Ovary (tissue), 7 donors: ENCODE measurements at regions not wholly inside any gene's neighbourhood (a gene's known extent, or its start where the extent isn't known, plus 50 kb on each side); places are given as distances from the start of the nearest gene placed in this dataset.

Experiments
- DNase-seq, 5 donors: peaks; one replicate each; pipeline ENCODE4 v3.0.0-alpha.2; 2019 to 2020
- H3K27ac ChIP-seq, 2 donors: fragments of 200-600 bp; one replicate each; pipeline versions ENCODE4 v1.5.1 to v1.8.0; 2019 to 2022
- H3K27me3 ChIP-seq: fragments of 200-600 bp; one replicate; pipeline ENCODE4 v1.8.0; 2022
- H3K36me3 ChIP-seq: fragments of 200-600 bp; sonication (generic); one replicate; pipeline ENCODE4 v1.5.1; 2019
- H3K4me1 ChIP-seq: one replicate; pipeline ENCODE4 v1.8.1; 2013; ENCODE audit warnings: mild to moderate bottlenecking, moderate library complexity; ENCODE audit not compliant: insufficient read depth
- H3K4me3 ChIP-seq: fragments of 200-600 bp; sonication (generic); one replicate; pipeline ENCODE4 v1.5.1; 2017
- H3K9me3 ChIP-seq, 2 donors: fragments of 200-600 bp in 1 of 2; sonication (generic) in 1 of 2; one replicate each; pipeline versions ENCODE4 v1.5.1 to v1.8.1; 2013 to 2019; ENCODE audit warnings: mild to moderate bottlenecking in 1 of 2, moderate library complexity in 1 of 2
- EP300 ChIP-seq: sonication (generic); formaldehyde crosslinking; IDR thresholded peaks from one replicate; pipeline ENCODE4 v1.6.1; 2017; ENCODE audit warnings: antibody characterized with exemption
- POLR2A ChIP-seq: fragments of 450-650 bp; IDR thresholded peaks from one replicate; pipeline ENCODE4 v1.6.1; 2017; ENCODE audit warnings: antibody characterized with exemption, mild to moderate bottlenecking, moderate library complexity
- WGBS, 3 donors: extraction: QIAGEN DNeasy Blood & Tissue Kit in 1 of 3; methylation state at CpG; one replicate each; pipeline versions ENCODE4 v1.1.5 to v1.1.7; 2013 to 2017; 5-methylcytosine and 5-hydroxymethylcytosine counted together
- intact Hi-C, 4 donors: fragments of 100-400 bp; cut with DNase I; formaldehyde crosslinking; loops; one replicate each; pipeline versions ENCODE4 v1.11.0 to v1.15.1; 2022 to 2023
- TF ChIP-seq, protein P1 (sequence below), 3 donors: fragments of 450-650 bp in 2 of 3; fragments of 200-600 bp in 1 of 3; IDR thresholded peaks; one replicate each; pipeline versions ENCODE4 v1.5.1 to v1.8.0; 2016 to 2022; ENCODE audit warnings: antibody characterized with exemption in 3 of 3, mild to moderate bottlenecking in 1 of 3
- donor health status: DM: no; HTN: no; CAD: no; lungs with moderate emphysema.
- donor health status: DM: no; HTN: no; CAD: no.
- donor health status: Bipolar disorder and iron deficiency.
- donor health status: DM: no; HTN: no; CAD: no.
- donor health status: DM: yes; HTN: yes; CAD: no.

DNA sequence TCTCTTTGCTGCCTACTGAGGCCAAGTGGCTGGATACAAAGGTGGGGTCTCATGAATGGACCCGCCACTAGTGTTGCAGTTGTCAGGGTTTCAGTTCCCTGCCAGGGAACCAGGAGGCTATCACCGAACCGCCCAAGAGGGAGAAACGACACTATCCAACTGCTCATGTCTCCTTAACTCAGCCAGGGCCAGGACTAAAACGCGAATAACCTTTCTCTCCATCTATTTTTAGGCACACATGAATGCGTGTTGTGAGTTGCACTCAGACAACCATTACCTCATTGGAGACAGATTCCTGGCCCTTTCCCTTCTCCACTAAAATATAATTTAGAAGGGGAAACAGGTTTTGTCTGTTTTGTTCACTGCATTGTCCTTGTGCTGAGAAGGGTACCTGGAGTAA, 559.5 kb downstream of the SOCS6 start:
- no peak for DNase-seq
- no peak overlapping the region for H3K27ac ChIP-seq
- no peak overlapping the region for H3K4me3 ChIP-seq
- no peaks in the 10 kb centered on the region for H3K4me1 ChIP-seq
- H3K9me3 ChIP-seq: no peaks in the 10 kb centered on the region
- WGBS, 3 donors: 81 to 88% (median 88%) methylated on average over 7 of the region's 7 CpGs
- H3K36me3 ChIP-seq: no peaks in the 10 kb centered on the region
- no peaks in the 10 kb centered on the region for H3K27me3 ChIP-seq
- TF ChIP-seq, protein P1, sequence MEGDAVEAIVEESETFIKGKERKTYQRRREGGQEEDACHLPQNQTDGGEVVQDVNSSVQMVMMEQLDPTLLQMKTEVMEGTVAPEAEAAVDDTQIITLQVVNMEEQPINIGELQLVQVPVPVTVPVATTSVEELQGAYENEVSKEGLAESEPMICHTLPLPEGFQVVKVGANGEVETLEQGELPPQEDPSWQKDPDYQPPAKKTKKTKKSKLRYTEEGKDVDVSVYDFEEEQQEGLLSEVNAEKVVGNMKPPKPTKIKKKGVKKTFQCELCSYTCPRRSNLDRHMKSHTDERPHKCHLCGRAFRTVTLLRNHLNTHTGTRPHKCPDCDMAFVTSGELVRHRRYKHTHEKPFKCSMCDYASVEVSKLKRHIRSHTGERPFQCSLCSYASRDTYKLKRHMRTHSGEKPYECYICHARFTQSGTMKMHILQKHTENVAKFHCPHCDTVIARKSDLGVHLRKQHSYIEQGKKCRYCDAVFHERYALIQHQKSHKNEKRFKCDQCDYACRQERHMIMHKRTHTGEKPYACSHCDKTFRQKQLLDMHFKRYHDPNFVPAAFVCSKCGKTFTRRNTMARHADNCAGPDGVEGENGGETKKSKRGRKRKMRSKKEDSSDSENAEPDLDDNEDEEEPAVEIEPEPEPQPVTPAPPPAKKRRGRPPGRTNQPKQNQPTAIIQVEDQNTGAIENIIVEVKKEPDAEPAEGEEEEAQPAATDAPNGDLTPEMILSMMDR (IDR thresholded peaks at IDR 0.05): no peak
- TF ChIP-seq EP300 (no peak), POLR2A (no peak)
- intact Hi-C loops: no loop called here

DNA sequence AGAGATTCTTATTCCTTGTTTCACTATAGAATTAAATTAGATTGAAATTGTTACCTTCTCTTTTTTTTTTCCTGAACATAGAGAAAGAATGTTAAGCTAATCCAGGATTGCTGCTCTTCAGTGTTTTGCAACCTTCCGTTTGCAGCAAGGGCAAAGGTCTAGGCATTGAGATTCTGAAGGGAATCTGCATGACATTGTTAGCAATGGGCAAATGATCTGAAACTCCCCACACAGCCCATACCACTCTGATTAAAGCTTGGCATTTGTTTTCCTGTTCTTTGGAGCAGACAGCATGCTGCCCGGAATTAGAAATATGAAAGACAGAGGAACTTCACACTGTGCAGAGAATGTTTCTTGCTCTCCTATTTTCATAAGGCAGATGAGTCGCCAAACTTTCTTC, 551.8 kb downstream of the SOCS6 start:
- TF ChIP-seq, protein P1 (IDR thresholded peaks at IDR 0.05): no peak
- TF ChIP-seq EP300 (no peak), POLR2A (no peak)
- Histone ChIP-seq H3K9me3 (no peaks in the 10 kb centered on the region), H3K4me1 (no peaks in the 10 kb centered on the region), H3K4me3 (no peak overlapping the region), H3K27ac (no peak overlapping the region), H3K27me3 (no peaks in the 10 kb centered on the region), H3K36me3 (no peaks in the 10 kb centered on the region)
- DNase-seq: no peak
- 59 to 64% (median 60%) methylated on average over 3 of the region's 3 CpGs for WGBS, 3 donors
- intact Hi-C loops: no loop called here

- intact Hi-C loops: no loop called here
- WGBS, 3 donors: 54 to 65% (median 57%) methylated on average over 3 of the region's 3 CpGs
- Histone ChIP-seq H3K4me1 (no peaks in the 10 kb centered on the region), H3K36me3 (no peaks in the 10 kb centered on the region), H3K27me3 (no peaks in the 10 kb centered on the region), H3K27ac (no peak overlapping the region), H3K9me3 (no peaks in the 10 kb centered on the region), H3K4me3 (no peak overlapping the region)
- TF ChIP-seq, protein P1 (IDR thresholded peaks at IDR 0.05): no peak
- TF ChIP-seq POLR2A: no peak
- no peak for TF ChIP-seq EP300
- DNase-seq: no peak
Measured at GRCh38 chr18:70827632-70828031, 538.8 kb downstream of the SOCS6 start.

- intact Hi-C loops: no loop called here
- no peak for TF ChIP-seq EP300
- 85 to 88% (median 86%) methylated on average over 2 of the region's 2 CpGs for WGBS, 3 donors
Measured at GRCh38 chr18:70826571-70826970, 537.7 kb downstream of the SOCS6 start.

DNA sequence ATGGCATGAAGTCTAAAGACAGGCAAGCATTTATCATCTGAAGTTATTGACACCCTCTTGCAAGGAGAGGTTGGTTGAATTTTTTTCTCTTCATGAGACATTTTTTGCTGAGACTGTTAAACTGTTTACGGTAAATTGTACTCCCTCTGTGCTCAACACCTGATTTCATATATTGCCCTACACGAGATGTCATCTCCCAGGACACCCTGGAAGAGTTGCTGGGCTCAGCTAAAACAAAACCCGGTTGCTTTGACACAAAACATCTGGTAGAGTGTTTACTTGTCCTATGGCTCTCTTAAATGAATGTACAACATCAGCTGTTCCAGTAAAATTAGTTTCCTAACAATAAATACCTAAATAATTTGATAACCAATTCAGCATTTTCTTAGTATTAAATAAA, 533.8 kb downstream of the SOCS6 start:
- H3K27ac ChIP-seq: no peak overlapping the region
- H3K9me3 ChIP-seq: no peaks in the 10 kb centered on the region
- no peak overlapping the region for H3K4me3 ChIP-seq
- H3K4me1 ChIP-seq: no peaks in the 10 kb centered on the region
- no peaks in the 10 kb centered on the region for H3K36me3 ChIP-seq
- H3K27me3 ChIP-seq: no peaks in the 10 kb centered on the region
- intact Hi-C loops: no loop called here
- TF ChIP-seq EP300: no peak
- TF ChIP-seq, protein P1 (IDR thresholded peaks at IDR 0.05): no peak
- TF ChIP-seq POLR2A: no peak
- WGBS, 3 donors: 9 to 40% (median 21%) methylated on average over 3 of the region's 3 CpGs
- DNase-seq: no peak

More at GRCh38 chr18:70826571-70826970, 537.7 kb downstream of the SOCS6 start:
- Histone ChIP-seq H3K36me3 (no peaks in the 10 kb centered on the region), H3K4me3 (no peak overlapping the region), H3K27ac (no peak overlapping the region), H3K9me3 (no peaks in the 10 kb centered on the region), H3K4me1 (no peaks in the 10 kb centered on the region), H3K27me3 (no peaks in the 10 kb centered on the region)
- DNase-seq: no peak
